DMS53 (cell line): ENCODE measurements at regions not wholly inside any gene's neighbourhood (a gene's known extent, or its start where the extent isn't known, plus 50 kb on each side); places are given as distances from the start of the nearest gene placed in this dataset.

Experiments used
- DNase-seq: peaks from one replicate; lab custom pipeline; 2025; lab: John Stamatoyannopoulos, UW

- DNase-seq: no peak
Observed at GRCh38 chr2:83155826-83156225, 1303.3 kb downstream of the SUCLG1 start.

DNA sequence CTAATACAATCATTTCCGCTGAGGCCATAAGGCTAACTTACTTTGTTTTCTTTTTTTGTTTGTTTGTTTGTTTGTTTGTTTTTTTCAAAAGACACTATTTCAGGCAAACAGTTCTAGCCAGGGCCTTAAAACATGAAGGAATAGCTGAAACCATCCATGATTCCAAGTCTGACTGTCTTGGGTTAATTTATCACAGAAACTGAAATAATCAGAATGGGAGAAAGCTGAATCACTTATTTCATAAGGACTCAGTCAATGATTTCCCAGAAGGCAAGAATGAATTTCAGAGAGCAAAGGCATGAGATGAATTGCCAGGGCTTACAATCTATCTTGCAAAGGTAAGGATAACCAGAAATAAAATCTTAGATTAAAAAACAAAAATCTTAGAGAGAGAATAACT lies 1315.1 kb downstream of the SUCLG1 start:
- DNase-seq: no peak

GRCh38 chr2:83142934-83143333 lies 1316.1 kb downstream of the SUCLG1 start:
- peak; percentile 89 for DNase-seq

GRCh38 chr2:83115606-83116005 lies 1343.5 kb downstream of the SUCLG1 start:
- DNase-seq: peak; percentile 61

DNA sequence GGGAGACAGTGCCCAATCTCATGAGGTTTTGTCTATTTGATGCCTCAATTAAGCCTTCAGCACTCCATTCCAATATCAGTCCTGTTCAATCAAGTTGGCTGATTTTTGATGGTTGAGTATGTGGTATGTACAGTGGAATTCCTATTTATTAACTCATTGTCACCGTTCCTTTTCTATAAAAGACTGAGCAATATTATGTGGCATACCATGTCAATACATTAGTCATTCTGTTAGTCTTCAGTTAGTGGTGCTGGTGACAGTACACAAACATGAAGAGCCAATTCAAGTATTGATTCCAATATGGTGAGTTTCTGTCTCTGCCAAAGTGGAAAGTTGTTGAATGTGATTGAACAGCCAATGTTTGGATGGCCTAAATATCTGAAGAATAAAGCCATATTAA lies 1343.9 kb downstream of the SUCLG1 start:
- DNase-seq: peak; percentile 45

DNA sequence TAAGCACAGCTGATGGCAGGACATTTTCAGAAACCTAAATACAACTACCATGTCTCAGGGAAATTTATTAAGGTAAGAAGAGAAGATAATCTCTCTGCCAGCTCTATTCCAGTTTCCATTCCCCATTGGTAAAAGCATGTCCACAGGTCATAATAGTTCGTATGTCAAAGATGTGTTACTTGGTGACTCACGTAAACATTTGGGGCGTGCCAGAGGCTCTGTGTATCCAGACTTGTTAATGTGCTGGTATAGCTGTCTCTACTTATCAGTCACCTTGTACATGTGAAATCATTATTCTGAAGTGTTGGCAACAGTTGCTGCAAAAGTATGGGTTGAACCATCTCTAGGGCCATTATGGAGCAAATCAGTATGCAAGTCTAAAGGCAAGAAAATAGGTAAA lies 1345.1 kb downstream of the SUCLG1 start:
- peak; percentile 53 for DNase-seq

DNA sequence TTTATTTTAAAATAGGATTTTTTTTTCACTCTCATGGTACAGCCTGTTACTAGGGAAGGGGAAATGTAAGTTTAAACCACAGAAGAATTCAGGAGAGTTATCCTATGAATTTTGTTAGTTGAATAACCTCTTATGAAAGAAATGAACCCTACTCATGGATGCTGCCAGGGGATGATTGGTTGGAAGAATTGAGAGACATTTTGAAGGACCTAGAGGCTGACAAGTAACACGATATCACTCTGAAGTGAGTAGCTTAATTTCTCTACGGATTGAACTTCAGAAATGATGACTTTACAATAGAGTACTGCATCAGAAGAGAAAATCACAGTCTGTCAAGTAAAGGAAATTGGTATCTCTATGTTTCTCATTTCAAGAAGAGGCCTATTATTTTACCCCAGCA lies 1346.2 kb downstream of the SUCLG1 start:
- DNase-seq: no peak

DNA sequence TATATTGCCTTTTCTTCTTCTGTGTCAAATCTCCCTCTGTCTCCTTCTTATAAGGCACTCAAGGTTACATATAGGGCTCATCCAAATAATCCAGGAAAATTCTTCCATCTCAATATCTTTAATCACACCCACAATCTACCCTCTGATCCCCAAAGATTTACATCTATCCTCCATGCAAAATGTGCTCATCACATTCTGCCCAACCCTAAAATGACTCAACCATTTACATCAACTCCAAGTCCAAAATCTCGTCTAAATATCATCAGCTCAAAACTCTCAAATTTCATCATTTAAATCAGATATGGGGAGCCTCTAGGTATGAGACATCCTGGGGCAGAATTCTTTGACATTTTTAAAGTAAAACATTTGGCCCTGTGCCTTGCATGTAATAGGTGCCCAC lies 1349.8 kb downstream of the SUCLG1 start:
- DNase-seq: no peak

DNA sequence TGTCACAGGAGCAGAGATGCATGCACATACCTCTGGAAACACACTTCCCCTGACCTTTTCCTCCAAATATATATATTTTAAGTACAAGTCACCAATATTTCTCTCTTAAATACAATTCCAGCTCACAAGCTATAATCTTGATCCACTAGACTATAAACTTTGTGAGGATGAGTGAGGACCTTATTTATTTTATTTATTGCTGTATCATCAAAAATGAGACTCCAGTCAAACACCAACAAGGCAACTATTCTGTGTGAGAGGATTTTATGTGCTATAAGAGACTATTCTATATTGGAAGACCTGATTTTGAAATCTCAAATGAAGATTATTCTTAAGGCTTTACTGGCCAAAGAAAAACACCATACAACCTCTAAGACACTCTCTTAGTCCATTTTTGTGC lies 1352.2 kb downstream of the SUCLG1 start:
- DNase-seq: no peak

DNA sequence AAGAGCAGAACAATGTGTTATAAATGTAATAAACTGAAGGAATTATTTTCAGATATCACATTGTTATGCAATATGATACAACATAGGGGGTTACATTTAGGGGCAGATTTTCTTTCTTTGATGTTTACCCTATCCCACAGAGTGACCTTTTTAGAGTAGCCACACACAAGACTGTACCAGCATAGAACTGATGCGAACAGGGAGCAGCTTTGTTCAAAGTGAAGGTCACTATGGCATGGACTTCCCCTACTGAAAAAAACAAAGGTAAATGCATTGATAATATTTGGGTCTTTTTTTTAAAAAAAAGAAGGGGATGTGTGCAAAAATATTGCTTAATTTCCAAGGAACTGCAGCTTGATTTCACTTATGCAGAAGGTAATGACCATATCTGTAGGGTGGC lies 1354.9 kb downstream of the SUCLG1 start:
- DNase-seq: no peak

DNA sequence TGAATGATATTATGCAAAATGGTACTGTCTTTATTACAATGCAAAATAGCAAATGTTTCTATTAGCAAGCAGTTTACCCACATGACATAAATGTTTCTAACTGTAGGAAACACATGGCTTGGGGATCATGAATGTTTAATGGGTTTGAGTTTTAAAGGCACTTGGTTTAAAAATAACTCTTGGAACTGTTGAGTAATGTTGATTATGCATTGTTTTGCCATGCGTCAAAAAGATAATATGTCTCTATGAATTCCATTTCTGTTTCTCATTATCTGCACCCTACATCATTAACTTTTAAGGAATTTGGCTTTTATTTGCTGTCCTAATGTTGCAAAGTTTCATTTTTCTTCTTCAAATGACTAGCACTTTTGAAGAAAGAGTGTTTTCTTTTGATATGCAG lies 1355.5 kb downstream of the SUCLG1 start:
- no peak for DNase-seq

- peak; percentile 26 for DNase-seq
Observed at GRCh38 chr2:83089051-83089450, 1370.0 kb downstream of the SUCLG1 start.

DNA sequence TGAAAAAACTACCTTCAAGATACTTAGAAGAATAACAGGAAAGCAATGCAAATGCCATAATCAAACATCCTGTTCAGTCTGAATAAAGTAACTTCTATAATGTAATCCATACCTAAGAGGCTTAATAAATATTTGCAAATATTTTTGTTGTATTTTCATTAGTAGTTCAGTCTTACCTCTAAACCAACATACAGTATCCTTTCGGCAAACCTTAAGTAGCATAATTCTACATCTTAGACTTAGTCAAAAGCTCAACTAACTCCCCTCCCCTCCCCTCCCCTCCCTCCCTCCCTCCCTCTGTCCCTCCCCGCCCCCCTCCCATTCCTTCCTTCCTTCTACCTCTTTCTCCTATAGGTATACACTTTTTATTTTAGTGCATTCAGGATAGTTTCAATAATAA lies 1373.2 kb downstream of the SUCLG1 start:
- DNase-seq: no peak

DNA sequence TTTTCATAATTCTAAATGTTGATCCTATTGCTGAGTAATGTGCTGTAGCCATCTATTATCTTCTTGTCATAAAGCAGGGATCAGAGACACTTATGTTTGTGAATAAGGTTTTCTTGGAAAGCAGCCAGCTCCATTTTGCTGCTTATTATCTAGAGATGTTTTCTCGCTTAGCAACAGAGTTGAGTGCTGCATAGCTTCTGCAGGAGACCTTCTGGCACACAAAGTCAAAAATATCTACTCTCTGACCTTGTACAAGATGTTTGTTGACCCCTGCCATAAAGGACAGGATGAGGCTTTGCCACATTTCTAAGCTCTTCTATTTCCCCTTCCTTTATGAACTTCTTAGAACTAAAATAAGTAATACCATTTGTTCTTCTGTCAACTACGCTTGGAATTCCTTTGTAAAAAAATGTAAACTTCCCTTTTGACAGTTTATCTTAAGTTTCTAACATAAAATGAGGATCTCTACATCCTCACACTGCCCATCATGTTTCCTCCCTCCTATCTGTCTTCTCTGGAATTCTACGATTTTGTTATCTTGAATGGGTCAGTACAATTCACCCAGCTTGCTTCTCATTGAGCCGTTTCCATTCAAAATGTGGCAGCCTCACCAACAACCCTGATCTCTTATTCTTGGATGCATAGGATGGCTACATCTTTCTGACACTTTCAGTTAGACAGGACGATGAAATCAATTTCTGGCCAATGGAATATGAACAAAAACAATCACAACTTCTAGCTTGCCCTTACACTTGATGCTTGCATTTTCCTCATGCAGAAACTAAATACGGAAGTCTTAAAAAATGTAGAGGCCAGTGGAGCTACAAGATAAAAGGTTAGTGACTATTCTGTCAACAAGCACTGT lies 1377.0 kb downstream of the SUCLG1 start:
- peak; percentile 98 for DNase-seq

DNA sequence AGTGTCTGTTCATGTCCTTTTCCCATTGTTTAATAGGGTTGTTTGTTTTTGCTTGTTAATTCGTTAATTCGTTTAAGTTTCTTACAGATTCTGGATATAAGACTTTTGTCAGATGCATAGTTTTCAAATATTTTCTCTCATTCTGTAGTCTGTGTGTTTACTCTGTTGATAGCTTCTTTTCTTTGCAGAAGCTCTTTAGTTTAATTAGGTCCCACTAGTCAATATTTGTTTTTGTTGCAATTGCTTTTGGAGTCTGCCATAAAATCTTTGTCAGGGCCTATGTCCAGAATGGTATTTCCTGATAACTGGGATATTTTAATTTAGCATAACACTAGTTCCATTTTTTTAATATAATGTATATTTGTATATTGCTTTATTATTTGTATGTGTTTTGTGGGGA lies 1380.1 kb downstream of the SUCLG1 start:
- DNase-seq: peak; percentile 24

DNA sequence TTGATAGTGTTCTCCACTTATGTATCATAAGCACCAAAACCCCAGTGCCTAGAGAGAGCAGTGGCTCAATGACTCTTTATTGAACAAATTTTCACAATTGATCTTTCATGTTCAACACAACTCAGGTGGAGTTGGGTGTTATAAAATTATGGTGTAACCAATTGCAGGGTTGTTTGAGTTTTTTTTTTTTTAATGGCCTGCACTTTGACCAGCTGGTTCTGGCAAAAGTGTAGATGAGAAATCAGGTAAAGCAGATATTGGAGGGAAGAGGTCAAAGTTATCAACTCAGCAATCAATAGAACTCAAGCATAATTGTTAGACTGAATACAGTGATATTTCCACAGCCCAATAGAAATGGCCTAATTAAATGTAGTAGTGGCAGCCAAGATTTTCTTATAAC lies 1386.3 kb downstream of the SUCLG1 start:
- DNase-seq: no peak

DNA sequence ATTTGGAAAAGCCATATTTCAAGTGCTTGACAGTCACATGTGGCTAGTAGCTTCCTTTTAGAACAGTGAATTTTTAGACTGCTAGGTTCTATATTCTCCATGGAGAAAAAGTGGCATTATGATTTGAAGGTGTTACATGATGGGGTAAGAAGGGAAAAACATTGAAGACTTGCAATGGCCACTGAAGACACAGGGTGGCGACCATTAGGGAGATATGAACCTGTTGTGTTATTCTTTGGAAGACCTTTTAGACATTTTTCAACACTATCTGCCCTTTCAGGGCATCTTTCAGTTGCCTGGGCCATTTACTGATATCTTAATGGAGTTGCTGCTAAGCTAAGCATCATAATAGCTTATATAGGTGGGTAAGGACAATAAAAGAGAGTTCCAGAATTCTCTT lies 1387.2 kb downstream of the SUCLG1 start:
- DNase-seq: peak; percentile 64

DNA sequence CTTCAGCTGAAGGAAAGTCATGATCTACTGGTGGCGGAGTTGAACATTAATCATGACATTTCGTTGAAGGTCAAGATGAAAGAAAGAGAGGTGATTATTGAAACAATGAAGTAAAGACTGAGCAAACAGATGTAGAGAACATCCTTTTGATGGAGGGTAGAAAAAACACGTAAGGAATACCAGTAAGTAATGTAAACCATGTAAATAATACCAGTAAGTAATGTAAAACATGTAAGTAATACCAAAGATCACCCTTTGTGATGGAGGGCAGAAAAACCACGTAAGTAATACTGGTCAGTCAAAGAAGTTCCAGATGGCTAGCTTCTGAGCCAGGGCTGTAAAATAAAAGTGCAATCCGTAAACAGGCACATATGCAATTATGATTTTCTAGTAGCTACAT lies 1387.7 kb downstream of the SUCLG1 start:
- peak; percentile 81 for DNase-seq

DNA sequence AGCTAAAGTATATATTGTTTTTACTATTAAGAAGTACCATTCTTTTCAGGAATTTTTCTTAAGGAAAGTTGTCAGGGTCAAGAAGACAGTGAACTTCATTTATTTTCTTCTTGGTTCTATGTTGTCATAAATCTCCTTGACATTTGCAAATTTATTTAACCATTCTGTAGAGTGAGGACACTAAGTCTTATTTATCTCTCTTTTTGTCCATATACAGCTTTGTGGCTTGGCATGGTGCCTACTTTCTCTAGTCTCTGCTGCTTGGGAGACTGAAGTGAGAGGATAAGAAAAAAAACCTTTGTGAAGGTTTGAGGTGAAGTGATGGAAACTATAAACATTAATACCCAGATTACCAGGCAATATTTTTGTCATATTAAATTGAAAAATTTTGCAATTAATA lies 1389.4 kb downstream of the SUCLG1 start:
- peak; percentile 74 for DNase-seq

DNA sequence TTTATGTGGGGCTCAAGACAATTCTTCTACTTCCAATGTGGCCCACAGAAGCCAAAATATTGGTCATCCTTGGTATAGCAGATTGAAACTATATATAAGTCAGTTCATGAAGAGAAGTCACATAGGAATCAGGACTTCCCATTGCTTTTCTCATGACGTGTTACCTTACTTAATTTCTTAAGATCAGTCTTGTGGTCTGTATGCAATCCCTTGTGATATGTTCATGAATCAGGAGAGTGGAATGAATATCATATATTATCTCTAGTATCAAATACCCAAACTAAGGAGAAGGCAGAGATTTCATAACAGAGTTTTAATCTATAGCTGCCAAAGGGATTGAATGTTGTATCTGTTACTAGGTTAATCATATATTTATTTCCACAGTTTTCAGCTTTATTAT lies 1390.4 kb downstream of the SUCLG1 start:
- DNase-seq: peak; percentile 50

GRCh38 chr2:83067947-83068346 lies 1391.1 kb downstream of the SUCLG1 start:
- peak; percentile 92 for DNase-seq

DNA sequence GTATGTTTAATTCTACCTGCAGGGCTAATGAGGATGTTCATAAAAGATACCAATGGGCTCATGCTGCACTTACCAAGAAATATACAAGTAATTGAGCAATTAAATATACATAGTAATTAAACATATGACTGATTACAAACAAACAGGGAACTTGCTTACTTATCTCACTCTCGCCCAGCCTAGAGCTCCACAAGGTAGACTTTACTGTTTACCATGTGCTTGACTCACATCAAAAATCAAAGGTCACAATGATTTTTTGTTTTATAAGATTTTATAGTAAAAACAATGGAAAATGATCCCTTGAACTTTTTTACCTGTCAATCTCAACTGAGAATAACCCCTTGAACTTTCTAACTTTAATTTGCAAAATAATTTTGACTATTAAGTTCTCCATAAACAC lies 1395.1 kb downstream of the SUCLG1 start:
- DNase-seq: peak; percentile 26

DNA sequence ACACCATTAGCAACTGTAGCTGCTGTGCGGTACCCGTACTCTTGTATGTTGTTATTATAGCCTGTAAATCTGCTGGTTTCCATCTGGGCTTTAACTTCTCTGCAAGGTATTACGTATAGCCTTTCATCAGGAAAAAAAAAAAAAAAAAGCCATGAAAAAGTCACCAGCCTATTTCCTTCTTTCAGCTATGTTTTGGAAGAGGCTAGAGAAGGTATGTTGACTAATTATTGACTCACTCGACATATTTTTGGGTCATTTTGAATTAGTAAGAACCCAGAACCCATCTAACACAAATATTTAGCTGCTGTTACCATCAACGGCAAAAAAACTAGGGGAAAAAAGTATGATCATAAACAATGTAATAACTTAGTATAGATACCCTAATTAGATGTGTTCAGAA lies 1395.6 kb downstream of the SUCLG1 start:
- peak; percentile 31 for DNase-seq

- DNase-seq: peak; percentile 19
Observed at GRCh38 chr2:83058683-83059082, 1400.4 kb downstream of the SUCLG1 start.
